ENCODE measurements at regions not wholly inside any gene's neighbourhood (a gene's known extent, or its start where the extent isn't known, plus 50 kb on each side); places are given as distances from the start of the nearest gene placed in this dataset.

DNA sequence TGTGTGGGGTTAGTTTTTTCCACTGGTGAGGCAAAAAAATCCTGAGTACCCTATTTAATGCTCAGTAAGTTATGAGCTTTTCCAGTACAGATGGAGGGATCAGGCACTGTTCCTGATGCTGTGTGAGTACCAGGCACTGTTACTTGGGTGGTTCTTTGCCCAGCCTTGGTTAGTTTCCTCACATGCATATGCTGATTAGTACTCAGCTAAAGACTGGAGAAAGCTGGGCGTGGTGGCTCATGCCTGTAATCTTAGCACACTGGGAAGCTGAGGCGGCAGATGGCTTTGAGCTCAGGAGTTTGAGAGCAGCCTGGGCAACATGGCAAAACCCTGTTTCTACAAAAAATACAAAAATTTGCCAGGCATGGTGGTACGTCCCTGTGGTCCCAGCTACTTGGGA is 210.3 kb upstream of the SGO1 start:
- H3K4me2 ChIP-seq (ENCODE audit: low read depth, low read length, poor library complexity, severe bottlenecking): no peak overlapping the region
- H3K4me1 ChIP-seq (ENCODE audit: insufficient read depth, low read length, poor library complexity, severe bottlenecking): no peaks in the 10 kb centered on the region
- no peaks in the 10 kb centered on the region for H3K79me2 ChIP-seq (ENCODE audit: insufficient read depth, low read length)
- no peaks in the 10 kb centered on the region for H3K9me3 ChIP-seq (ENCODE audit: insufficient read depth, low read depth, low read length)
- no peaks in the 10 kb centered on the region for H3F3A ChIP-seq (ENCODE audit: low read depth)
- H2AFZ ChIP-seq (ENCODE audit: low read length): no peak overlapping the region
- no peaks in the 10 kb centered on the region for H4K20me1 ChIP-seq (ENCODE audit: insufficient read depth, low read length, poor library complexity, severe bottlenecking)
- H3K9me2 ChIP-seq (replicated peaks; ENCODE audit: low read depth, low read length): no peaks in the 10 kb centered on the region; the same call in 1 of the 2 replicates
- no peak overlapping the region for H3K9ac ChIP-seq (ENCODE audit: low read depth, low read length, poor library complexity, severe bottlenecking)
- TF ChIP-seq, protein P1, sequence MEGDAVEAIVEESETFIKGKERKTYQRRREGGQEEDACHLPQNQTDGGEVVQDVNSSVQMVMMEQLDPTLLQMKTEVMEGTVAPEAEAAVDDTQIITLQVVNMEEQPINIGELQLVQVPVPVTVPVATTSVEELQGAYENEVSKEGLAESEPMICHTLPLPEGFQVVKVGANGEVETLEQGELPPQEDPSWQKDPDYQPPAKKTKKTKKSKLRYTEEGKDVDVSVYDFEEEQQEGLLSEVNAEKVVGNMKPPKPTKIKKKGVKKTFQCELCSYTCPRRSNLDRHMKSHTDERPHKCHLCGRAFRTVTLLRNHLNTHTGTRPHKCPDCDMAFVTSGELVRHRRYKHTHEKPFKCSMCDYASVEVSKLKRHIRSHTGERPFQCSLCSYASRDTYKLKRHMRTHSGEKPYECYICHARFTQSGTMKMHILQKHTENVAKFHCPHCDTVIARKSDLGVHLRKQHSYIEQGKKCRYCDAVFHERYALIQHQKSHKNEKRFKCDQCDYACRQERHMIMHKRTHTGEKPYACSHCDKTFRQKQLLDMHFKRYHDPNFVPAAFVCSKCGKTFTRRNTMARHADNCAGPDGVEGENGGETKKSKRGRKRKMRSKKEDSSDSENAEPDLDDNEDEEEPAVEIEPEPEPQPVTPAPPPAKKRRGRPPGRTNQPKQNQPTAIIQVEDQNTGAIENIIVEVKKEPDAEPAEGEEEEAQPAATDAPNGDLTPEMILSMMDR (conservative IDR thresholded peaks at IDR 0.05; ENCODE audit: low read length): no peak
- no peak for TF ChIP-seq EZH2phosphoT487 (IDR thresholded peaks at IDR 0.05; ENCODE audit: borderline replicate concordance)
- H3K36me3 ChIP-seq (ENCODE audit: insufficient read depth, low read length): no peaks in the 10 kb centered on the region
- H3K27me3 ChIP-seq (ENCODE audit: insufficient read depth, low read length, poor library complexity, severe bottlenecking): no peaks in the 10 kb centered on the region
- no peak overlapping the region for H3K4me3 ChIP-seq (ENCODE audit: low read length, poor library complexity, severe bottlenecking)

- no peaks in the 10 kb centered on the region for H3K36me3 ChIP-seq (ENCODE audit: insufficient read depth, low read length)
These were observed 209.7 kb upstream of the SGO1 start for GRCh38 chr3:20395692-20396091.

DNA sequence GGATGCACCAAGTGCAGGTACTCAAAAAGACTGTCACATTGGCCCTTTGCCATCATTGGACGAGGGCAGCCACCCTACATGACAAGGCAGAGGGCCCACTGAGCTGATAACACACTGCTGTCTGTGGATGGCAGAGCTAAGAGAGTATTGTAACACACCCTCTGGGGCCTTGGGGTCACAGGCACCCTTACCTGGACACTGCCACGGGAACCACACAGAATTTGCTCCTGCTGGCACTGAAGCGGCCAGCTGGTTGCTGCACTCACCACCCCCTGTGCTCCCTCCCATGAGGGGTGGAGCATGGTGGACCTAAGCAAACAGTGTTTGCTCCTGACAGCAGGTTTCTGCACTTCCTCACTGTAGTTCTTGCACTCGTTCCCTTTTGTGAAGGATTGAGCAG is 208.2 kb upstream of the SGO1 start:
- no peaks in the 10 kb centered on the region for H4K20me1 ChIP-seq (ENCODE audit: insufficient read depth, low read length, poor library complexity, severe bottlenecking)
- H3K36me3 ChIP-seq (ENCODE audit: insufficient read depth, low read length): no peaks in the 10 kb centered on the region
- no peaks in the 10 kb centered on the region for H3F3A ChIP-seq (ENCODE audit: low read depth)
- H3K27me3 ChIP-seq (ENCODE audit: insufficient read depth, low read length, poor library complexity, severe bottlenecking): no peaks in the 10 kb centered on the region
- no peaks in the 10 kb centered on the region for H3K4me1 ChIP-seq (ENCODE audit: insufficient read depth, low read length, poor library complexity, severe bottlenecking)
- no peak overlapping the region for H3K4me2 ChIP-seq (ENCODE audit: low read depth, low read length, poor library complexity, severe bottlenecking)
- H3K79me2 ChIP-seq (ENCODE audit: insufficient read depth, low read length): no peaks in the 10 kb centered on the region
- no peaks in the 10 kb centered on the region for H3K9me3 ChIP-seq (ENCODE audit: insufficient read depth, low read depth, low read length)
- no peak overlapping the region for H3K9ac ChIP-seq (ENCODE audit: low read depth, low read length, poor library complexity, severe bottlenecking)
- no peaks in the 10 kb centered on the region; the same call in 1 of the 2 replicates for H3K9me2 ChIP-seq (replicated peaks; ENCODE audit: low read depth, low read length)
- no peak for TF ChIP-seq EZH2phosphoT487 (IDR thresholded peaks at IDR 0.05; ENCODE audit: borderline replicate concordance)
- TF ChIP-seq, protein P1 (conservative IDR thresholded peaks at IDR 0.05; ENCODE audit: low read length): no peak
- no peak overlapping the region for H2AFZ ChIP-seq (ENCODE audit: low read length)
- no peak overlapping the region for H3K4me3 ChIP-seq (ENCODE audit: low read length, poor library complexity, severe bottlenecking)

More at GRCh38 chr3:20395692-20396091, 209.7 kb upstream of the SGO1 start:
- no peak overlapping the region for H3K9ac ChIP-seq (ENCODE audit: low read depth, low read length, poor library complexity, severe bottlenecking)
- H3F3A ChIP-seq (ENCODE audit: low read depth): no peaks in the 10 kb centered on the region
- H3K9me2 ChIP-seq (replicated peaks; ENCODE audit: low read depth, low read length): no peaks in the 10 kb centered on the region; the same call in 1 of the 2 replicates
- TF ChIP-seq EZH2phosphoT487 (IDR thresholded peaks at IDR 0.05; ENCODE audit: borderline replicate concordance): no peak
- TF ChIP-seq, protein P1 (conservative IDR thresholded peaks at IDR 0.05; ENCODE audit: low read length): no peak
- no peaks in the 10 kb centered on the region for H3K27me3 ChIP-seq (ENCODE audit: insufficient read depth, low read length, poor library complexity, severe bottlenecking)
- no peaks in the 10 kb centered on the region for H3K9me3 ChIP-seq (ENCODE audit: insufficient read depth, low read depth, low read length)
- H2AFZ ChIP-seq (ENCODE audit: low read length): no peak overlapping the region
- no peak overlapping the region for H3K4me2 ChIP-seq (ENCODE audit: low read depth, low read length, poor library complexity, severe bottlenecking)
- H3K4me3 ChIP-seq (ENCODE audit: low read length, poor library complexity, severe bottlenecking): no peak overlapping the region
- no peaks in the 10 kb centered on the region for H3K4me1 ChIP-seq (ENCODE audit: insufficient read depth, low read length, poor library complexity, severe bottlenecking)
- H4K20me1 ChIP-seq (ENCODE audit: insufficient read depth, low read length, poor library complexity, severe bottlenecking): no peaks in the 10 kb centered on the region
- H3K79me2 ChIP-seq (ENCODE audit: insufficient read depth, low read length): no peaks in the 10 kb centered on the region

Data from Loucy (cell line).